ENCODE measurements at regions not wholly inside any gene's neighbourhood (a gene's known extent, or its start where the extent isn't known, plus 50 kb on each side); places are given as distances from the start of the nearest gene placed in this dataset.

DNA sequence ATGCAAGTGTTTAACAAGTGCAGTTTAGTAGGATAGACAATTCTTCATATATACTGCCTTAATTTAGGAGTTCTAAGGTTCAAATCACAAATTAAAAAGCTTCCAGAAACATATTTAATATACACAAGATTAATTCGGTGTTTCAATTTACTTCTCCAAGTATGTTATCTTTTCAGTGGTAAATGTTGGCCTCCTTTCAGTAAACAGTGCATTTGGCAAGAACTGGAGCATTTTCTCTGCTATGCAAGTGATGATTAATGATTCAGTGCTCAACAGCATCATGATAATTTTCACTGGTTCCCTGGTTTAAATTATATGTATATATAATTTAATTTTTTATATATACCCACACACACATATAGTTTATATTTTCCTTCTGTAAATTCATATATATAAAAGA lies 541.7 kb downstream of the EFNA5 start:
- no peak for DNase-seq

DNA sequence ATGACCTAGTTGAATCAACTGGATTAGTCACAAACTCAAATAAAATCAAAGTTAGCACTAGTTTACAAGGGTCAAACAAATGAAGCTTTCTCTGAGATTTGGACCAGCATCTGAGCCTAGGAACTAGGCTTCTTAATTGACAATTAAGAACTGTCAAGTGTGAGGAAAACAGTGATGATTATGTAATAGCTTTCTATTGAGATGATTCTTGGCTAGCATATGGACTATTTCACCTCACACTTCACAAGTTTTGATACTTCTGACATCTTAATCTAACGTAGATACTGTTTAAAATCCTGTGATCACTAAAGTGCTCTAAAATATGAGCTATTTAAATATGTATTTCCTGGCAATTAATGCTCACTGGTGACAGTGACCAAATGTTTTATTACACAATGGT lies 542.9 kb downstream of the EFNA5 start:
- DNase-seq, result no peak

DNA sequence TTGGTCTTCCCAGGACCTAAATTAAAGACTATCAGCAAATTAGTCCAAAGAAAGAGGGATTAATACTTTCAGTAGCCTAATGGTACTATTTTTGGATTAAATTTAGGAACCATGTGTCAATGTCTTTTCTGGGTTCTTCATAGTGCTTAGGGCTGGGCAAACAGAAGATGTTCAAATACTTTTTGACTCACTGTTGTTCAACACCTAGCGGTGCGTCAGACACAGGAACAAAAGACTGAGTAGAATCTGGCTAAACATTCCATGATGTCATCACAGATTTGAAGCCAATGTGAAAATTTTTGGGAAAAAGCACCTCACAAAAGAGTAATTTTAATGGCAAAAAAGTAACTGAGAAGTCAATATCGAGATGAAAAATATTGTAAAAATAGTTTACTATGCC lies 544.4 kb downstream of the EFNA5 start:
- no peak for DNase-seq

DNA sequence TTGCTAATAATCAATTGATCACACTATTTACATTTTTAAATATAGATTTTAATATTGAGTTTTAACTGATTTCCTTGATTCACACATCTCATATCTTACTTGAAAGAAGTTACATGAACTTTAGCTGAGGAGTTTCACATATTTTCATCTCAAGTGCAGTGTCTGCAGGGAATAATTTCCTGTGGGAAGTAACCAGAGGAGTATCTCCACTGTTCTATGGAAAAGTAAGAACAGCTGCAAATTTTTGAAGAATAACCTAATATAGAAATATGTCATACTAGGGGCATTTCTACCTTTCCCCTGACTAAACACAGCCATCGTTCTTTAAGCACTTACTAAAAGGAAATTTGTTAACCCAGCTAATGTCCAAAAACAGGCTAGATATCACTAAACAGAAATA lies 546.4 kb downstream of the EFNA5 start:
- no peak for DNase-seq

DNA sequence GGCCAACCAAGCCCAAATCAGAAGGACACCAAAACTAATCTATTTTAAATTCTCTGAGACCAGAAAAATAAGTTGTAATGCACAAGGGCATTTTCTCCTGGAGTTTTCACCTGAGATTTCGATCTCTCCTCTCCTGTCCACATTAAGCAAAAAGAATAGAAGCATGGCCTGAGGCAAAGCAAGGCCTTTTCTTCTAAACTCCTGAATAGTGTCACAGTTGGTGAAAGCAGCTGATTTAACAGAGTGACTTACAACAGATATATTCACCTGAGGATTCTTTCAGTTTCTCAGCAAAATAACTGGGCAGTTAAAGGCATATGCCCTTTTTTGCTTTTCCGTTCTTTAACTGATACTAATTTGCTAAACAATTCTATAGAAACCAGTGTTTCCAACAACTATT lies 547.7 kb downstream of the EFNA5 start:
- DNase-seq, result no peak

DNA sequence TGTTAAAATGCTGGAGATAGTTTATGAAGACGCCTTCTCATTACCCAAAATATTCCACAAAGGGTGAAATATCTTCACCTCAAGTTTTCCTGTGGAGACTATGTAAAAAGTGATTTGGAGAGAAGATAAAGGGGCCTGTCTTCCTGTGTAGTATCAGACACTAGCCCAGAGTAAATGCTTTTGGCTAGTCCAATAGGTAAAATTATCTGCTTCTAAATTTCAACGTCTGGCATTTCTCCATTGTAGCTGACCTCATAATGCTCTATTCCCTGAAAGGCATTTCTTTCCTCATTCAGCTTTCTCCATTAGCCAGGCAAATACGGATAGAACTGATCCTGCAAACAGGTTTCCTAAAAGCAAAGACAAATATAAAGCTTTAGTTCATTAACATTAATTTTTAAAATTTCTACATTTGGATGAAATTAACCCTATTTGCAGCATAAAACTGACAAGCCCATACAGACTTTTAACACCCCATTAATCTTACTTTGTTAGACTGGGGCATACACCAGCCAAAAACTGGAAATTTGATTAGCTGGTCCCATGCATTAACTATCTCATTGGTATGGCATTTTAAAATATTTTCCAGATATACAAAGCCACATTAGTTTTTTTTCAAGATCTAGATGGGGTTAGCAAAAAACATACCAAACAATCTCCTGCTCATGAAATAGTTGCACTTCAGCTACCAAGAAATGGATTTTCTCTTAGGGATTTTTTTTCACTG lies 548.8 kb downstream of the EFNA5 start:
- DNase-seq, result no peak

DNA sequence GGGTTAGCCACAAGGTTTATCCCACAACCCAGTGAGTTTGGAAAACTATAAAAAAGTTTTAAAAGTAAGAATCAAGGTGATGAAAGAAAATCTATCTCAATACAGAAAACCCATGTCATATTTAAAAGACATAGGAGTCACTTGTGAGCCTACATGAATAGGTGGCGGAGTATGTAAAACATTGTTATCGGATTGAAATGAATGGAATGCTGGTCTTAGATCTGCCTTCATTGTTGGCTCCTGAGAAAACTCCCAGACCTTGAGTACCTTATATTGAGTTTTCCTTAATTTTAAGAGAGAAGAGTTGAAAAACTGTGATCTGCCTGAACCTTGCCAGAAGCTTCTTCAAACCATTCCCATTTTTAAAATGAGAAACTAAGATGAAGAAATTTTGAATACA lies 551.1 kb downstream of the EFNA5 start:
- no peak for DNase-seq

DNA sequence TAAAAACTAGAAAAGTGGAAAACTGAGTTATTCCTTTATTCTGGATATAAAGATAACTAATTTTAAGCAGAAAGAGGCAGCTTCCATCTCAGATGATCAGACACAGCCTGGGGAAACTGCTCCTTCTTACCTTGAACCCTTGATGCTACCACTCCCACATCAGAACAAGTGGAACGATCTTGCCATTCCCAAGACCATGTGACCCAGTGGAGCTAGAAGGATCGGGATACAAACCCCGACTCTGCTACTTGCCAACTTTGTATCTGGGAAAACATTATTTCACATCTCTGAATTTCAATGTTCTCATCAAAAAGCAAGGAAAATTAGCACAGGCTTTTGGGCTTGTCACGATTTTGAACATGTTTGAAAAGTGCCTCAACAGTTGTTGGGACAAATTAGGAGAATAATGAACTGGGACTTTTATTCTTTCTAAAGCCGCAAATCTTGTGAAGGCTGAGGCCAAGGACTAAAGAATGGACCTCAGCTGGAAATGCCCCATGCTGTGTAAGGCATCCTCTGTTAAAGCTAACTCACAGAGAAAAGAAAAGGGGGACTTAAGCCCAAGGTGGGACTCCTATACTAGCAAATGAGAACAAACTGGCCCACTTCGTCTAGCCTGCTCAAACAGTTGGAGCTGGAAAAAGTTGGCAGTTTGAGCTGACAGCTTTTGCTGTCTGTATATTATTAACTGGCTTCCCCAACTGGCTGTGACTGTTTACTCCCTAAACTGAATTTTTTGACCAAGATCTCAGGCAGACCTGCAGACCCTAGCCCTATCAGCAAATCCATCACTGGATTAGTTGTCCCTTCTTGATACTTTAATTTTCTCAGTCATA lies 552.3 kb downstream of the EFNA5 start:
- DNase-seq, result no peak

DNA sequence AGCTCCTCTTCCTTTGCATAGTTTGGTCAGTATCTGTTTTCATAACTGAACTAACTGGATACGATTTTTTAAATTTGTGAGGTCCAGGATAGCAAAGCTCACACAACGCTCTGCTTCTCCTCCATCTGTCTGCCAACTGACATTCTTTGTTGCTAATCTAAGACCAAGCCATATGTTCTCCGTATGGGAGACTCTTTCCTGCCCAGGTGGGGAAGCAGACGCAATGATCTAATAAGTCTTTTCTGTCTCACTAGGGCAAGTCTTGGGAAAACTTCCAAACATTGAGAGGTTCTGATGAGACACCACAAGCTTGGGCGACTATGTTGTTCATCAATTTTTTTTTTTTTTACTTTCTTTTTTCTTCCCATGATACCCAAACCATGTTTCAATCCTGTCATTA lies 558.5 kb downstream of the EFNA5 start:
- no peak for DNase-seq

DNA sequence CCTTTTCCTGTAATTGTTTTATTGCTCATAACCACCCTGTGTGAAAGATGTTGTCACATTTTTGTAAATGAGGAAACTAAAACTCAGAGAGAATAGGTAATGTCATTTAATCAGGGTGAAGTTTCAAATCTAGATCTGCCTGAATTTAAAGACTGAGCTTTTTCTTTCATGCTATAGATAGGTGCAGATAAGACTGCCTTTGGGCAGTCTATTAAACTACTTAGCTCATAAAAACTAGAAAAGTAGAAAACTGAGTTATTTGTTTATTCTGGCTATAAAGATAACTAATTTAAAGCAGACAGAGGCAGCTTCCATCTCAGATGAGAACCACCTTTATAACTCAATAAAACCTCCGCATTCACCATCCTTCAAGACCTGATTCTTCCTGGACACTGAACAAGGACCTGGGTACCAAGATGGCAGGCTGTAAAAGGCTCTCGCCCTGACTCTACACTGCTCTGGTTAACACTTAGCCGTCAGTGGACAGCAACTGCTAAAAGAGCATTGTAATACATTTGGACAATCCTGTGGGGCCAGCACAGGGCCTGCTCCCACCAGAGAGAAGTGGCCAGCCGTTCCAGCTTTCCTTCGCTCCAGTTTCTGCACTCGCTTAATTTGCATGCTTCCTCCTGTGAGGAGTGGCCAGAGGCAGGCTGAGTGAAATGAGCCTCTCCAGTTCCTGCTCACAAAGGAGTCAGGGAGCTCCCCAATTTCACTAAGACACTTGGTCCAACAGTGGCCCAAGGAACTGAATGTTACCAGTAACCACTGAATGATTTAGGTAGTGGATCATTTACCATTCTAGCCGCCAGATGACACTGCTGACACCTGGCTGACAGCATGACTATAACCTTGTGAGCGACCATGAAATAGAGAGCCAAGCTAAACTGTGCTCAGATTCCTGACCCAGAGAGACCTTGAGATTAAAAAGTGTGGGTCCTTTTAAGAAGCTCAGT lies 566.4 kb downstream of the EFNA5 start:
- no peak for DNase-seq

DNA sequence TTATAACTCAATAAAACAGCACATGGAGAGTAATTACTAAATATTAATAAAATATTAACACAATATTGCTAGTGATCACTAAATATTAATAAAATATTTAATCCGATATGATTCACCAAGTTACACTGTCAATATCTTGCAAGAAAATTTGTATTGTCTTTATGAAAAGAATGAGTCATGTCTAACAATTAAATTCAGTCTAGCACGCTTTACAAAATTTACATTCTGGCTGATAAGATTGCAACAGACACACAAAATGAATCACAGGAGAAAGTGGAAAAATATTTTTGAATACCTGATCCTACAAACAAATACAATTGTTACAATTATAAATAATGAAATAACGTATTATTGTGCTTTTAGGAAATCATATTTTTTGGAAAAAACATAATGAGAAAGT lies 567.2 kb downstream of the EFNA5 start:
- no peak for DNase-seq

DNA sequence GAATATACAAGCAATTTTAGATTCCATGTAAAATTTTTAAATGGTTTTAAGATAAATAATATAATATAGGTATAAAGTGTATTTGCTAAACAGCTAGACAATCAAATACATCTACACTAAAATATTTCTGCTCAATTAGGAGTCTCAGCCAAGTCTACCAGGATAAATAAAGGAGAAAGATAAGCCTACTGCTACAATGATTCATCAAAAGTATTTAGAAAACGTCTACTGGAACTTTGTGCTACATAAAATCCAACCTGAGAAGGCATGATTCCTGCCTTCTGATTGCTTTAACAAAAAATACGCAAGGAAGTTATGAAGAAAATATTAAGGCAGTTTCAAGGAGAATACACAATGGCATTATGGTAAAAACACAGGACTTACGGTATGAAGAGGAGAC lies 570.6 kb downstream of the EFNA5 start:
- no peak for DNase-seq

DNA sequence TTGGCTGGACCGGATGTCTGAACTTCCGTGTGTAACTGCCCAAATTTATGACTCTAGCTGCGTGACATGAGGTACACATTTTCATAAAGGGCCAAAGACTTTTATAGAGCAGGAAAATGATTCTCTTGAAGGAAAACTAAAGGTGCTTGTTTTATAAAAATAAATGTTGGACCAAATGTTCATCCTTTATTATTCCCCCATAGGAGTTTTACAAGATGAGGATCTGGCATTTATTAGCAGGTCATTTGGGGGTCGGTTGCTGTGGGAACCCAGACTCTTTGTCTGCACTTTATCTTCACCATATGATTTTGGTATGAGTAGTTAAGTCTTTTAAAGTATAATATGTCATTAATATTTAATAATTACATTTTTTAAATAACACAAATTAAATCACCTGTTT lies 571.2 kb downstream of the EFNA5 start:
- DNase-seq, result no peak

DNA sequence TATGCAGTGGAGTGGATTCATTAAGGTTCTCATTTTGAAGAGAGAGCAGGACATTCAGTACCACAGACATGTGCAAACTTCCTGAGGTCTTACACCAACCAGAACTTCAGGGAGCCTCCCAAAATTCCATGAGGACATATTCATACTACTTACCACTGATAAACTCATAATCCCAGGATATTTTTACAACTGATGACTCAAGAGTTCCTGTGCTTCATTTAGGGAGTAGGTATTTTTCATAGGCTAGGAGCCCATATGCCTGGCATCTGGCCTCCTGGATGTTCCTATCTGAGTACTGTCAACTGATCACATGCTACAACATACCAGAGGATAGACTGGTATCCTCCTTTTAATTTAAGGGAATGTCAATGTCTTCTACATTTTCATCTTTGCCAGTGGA lies 578.0 kb downstream of the EFNA5 start:
- no peak for DNase-seq

DNA sequence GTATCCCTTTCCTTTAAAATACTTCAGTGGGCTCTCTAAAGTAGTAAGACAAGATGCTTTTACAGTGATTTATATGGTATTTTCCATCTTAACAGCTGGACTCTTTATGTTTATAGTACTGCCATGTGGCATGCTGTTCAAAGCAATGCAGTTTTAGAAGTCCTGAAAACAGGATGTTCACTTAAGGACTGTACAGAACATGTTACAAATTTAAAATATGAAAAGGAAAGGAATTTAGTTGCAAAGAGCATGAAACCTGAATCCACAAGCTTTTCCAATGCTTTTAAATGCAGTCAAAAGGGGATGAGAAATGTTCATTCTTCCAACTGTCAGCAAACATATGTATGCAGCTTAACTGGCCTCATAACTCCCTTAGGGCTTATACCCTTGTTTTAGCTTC lies 580.2 kb downstream of the EFNA5 start:
- DNase-seq, result no peak

DNA sequence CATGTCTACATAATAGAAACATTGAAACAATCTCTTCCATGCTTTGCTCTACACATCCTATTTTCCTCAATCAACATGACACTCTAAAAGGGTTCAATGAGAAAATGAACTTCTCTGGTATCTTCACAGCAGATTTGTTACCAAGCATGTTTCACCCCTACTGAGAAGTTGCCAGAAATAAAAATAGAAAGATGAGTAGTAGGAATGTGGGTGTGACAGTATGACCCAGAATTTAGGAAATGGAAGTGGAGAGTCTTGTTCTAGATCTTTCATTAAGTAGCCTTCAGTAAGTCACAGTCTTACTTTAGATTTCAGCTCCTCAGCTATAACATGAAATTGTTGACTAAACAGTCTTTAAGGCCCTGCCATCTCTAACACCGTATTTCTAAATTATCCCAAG lies 581.8 kb downstream of the EFNA5 start:
- DNase-seq, result no peak

DNA sequence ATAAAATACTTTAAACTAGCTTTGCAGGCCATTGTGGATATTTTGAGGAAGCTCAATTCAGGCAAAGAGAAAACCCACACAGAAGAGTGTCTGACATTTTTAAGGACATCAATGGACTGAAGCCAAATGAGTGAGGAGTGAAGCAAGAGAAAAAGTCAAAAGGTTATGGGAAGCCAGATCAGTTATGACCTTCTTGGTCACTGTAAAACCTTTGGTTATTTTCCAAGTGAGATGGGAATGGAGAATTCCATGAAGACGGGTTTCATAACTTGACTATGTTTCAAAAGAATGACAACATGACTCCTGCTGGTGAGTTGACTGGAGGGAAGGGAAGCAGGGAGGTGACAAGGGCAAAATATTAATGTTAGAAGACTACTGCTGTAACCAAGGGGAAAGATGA lies 585.2 kb downstream of the EFNA5 start:
- no peak for DNase-seq

DNA sequence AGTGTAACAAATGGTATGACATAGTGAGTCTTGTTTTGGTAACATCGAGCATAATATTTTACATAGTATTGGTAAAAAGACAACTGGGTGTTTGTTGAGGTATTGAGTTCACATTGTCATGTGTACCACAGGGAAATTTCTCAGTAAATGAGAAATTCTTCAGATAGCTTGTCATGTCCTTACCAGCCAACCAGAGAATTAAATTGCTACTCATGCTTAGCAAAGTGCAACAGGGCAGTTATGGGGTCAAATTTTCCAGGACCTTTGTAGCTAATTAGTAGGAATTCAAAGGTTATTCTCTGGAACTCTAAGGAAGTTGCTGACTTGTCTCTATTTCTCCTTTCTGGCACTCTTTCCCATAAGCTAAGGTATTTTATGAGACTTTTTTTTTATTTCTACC lies 595.7 kb downstream of the EFNA5 start:
- no peak for DNase-seq

DNA sequence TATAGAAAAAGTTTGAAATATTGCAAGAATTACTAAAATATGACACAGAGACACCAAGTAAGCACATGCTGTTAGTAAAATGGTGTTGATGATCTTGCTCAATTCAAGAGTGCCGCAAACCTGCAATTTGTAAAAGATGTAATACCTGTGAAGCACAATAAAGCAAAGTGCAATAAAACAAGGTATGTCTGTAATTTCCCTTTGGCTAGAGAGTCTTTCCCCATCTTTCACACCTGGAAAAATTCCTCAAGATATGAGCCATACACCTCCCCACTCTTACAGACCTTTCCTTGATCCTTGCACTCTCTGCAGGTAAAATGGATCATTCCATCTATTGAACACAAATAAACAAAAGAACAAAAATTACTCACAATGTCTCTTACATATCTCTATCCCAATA lies 597.8 kb downstream of the EFNA5 start:
- no peak for DNase-seq

DNA sequence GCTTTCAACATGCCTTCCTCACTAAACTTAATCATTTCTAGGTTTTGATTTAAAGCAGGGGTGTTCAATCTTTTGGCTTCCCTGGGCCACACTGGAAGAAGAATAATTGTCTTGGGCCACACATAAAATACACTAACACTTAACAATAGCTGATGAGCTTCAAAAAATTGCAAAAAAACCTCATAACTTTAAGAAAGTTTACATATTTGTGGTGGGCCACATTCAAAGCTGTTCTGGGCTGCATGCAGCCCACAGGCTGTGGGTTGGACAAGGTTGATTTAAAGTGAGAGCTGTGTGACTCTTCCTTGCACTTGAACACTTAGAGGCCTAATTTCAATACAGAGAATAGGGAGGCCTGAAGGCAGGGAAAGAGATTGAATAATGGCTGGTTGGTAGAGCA lies 598.3 kb downstream of the EFNA5 start:
- no peak for DNase-seq

DNA sequence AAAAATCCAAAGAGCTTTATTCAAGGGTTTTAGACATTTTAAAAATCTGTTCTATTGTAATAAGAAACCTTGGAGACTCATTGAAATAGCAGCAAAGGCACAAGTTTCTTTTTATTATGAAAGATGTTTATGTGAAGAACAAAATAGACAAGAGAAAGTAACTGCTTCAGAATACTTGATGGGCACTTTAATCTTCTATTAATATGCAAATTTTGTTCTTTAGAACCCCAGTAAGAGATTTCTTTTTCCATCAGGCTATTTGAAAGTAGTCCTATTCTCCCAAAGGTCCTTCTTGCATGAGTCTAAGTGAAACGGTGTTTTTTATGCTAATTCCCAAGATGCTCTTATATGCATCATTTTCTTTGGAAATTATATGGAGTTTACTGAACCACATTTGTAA lies 602.0 kb downstream of the EFNA5 start:
- DNase-seq, result no peak

DNA sequence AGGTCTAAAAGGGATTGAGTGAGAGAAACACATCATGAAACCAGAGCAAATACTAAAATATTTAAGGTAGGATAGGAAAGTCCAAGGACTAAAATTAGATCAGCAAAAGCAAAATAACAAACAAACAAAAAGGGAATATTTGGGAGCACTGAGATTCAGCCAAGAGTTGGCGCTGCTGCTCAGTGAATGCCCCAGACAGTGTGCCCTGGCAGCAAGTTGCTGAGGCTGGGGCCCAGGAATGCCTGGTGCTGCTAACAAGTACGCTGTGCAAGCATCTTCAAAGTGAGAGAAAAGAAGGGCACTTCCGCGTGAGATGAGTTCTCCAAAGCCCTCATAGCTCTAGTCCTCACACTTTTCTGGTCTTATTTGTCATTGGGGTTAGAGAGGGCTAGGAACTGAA lies 603.3 kb downstream of the EFNA5 start:
- no peak for DNase-seq

DNA sequence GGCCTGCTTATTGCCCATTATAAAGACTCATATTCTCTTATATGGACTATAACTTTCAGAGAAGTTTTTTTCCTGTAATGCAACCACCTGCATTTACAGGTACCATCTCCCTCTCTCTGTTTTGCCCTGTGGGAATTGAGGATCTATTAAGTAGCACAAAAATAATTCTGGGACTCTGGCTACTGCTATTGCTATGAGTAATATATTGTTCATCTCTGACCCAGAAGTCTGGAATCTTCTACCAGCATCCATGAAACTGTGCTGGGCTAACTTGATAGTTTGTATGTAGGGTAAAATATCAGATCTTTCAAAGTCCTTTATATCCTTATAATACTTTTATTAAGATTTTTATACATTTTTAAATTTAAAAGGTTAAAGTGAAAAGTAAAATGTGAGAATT lies 607.2 kb downstream of the EFNA5 start:
- no peak for DNase-seq

DNA sequence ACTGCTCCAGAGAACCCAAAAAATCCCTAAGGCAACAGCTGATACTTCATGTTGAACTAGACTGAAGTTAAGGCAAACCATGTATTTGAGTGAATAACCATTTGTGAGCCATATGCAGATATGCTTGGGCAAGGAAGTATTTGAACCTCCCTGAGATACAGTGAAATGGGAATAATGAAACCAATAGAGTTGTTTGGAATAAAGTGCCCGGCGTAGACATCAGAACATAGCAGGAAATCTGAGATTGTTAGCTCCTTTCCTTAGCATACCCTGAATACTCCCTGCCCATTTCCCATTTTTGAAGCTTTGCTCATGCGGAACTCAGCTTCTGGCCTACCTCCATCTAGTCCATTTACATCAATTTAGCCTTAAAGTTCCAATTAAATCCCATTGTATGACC lies 611.9 kb downstream of the EFNA5 start:
- no peak for DNase-seq

All from CD4-positive, alpha-beta T cell treated with Interleukin-17A for 1 hour (primary cell).